KMS-11 (cell line): ENCODE measurements at regions not wholly inside any gene's neighbourhood (a gene's known extent, or its start where the extent isn't known, plus 50 kb on each side); places are given as distances from the start of the nearest gene placed in this dataset.

Source experiments
- H2AFZ ChIP-seq: fragments of 200-600 bp; sonication (generic); 2 replicates; pipeline ENCODE4 v1.6.1; 2016; ENCODE audit warnings: antibody characterized with exemption, mixed run types, low read depth
- H3K27ac ChIP-seq: fragments of 200-600 bp; sonication (generic); 2 replicates; pipeline ENCODE4 v1.6.1; 2016; ENCODE audit warnings: mild to moderate bottlenecking, mixed run types
- H3K27me3 ChIP-seq: fragments of 200-600 bp; sonication (generic); 2 replicates; pipeline ENCODE4 v1.6.1; 2017; ENCODE audit warnings: mild to moderate bottlenecking, low read depth, mixed run types, moderate library complexity; ENCODE audit not compliant: insufficient read depth
- H3K36me3 ChIP-seq: fragments of 200-600 bp; sonication (generic); 2 replicates; pipeline ENCODE4 v1.6.1; 2017; ENCODE audit warnings: mild to moderate bottlenecking, mixed run types; ENCODE audit not compliant: insufficient read depth
- H3K4me1 ChIP-seq: fragments of 200-600 bp; sonication (generic); 2 replicates; pipeline ENCODE4 v1.6.1; 2016; ENCODE audit warnings: mild to moderate bottlenecking, low read depth, mixed run types; ENCODE audit not compliant: poor library complexity, severe bottlenecking
- H3K4me2 ChIP-seq: fragments of 200-600 bp; sonication (generic); 2 replicates; pipeline ENCODE4 v1.7.0; 2016; ENCODE audit warnings: mild to moderate bottlenecking, mixed run types
- H3K4me3 ChIP-seq: fragments of 200-600 bp; sonication (generic); IDR thresholded peaks from 2 replicates; pipeline ENCODE4 v1.6.1; 2017; ENCODE audit warnings: low read depth, low read length, mixed read lengths; ENCODE audit not compliant: insufficient read depth
- H3K79me2 ChIP-seq: fragments of 200-600 bp; sonication (generic); 2 replicates; pipeline ENCODE4 v1.6.1; 2016; ENCODE audit warnings: low read depth, mixed run types; ENCODE audit not compliant: insufficient read depth
- H3K9ac ChIP-seq: fragments of 200-600 bp; sonication (generic); 2 replicates; pipeline ENCODE4 v1.6.1; 2016; ENCODE audit warnings: mild to moderate bottlenecking, mixed run types
- H4K20me1 ChIP-seq: fragments of 200-600 bp; sonication (generic); 2 replicates; pipeline ENCODE4 v1.6.1; 2016; ENCODE audit warnings: mild to moderate bottlenecking, mixed run types; ENCODE audit not compliant: insufficient read depth
- TF ChIP-seq, protein P1 (sequence below): fragments of 200-600 bp; sonication (generic); conservative IDR thresholded peaks from 2 replicates; pipeline ENCODE4 v1.6.1; 2017; ENCODE audit warnings: low read depth, mild to moderate bottlenecking, antibody characterized with exemption, low read length, moderate library complexity, mixed read lengths

DNA sequence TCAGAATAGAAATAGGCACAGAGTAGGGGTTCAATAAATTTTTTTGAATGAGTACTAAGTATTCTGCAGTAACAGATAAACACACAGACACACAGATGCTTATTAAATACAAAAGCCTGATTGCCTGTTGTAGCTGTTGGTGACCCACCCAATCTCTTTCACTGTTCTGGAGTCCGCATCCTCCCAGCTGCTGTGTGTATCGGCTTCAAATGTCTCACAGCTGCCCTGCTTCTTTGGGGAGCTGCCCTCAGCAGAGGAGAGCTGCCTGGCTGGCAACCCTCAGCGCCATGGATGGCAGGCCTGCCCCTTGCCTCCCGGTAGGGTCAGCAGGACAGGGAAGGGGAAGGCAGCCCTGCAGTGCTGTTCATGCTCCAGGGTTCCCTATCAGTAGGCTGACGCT is 50.5 kb upstream of the PRNP start:
- no peaks in the 10 kb centered on the region for H4K20me1 ChIP-seq
- H3K36me3 ChIP-seq, result no peaks in the 10 kb centered on the region
- no peak overlapping the region for H3K27ac ChIP-seq
- no peaks in the 10 kb centered on the region for H3K79me2 ChIP-seq
- H3K9ac ChIP-seq, result no peak overlapping the region
- TF ChIP-seq, protein P1, sequence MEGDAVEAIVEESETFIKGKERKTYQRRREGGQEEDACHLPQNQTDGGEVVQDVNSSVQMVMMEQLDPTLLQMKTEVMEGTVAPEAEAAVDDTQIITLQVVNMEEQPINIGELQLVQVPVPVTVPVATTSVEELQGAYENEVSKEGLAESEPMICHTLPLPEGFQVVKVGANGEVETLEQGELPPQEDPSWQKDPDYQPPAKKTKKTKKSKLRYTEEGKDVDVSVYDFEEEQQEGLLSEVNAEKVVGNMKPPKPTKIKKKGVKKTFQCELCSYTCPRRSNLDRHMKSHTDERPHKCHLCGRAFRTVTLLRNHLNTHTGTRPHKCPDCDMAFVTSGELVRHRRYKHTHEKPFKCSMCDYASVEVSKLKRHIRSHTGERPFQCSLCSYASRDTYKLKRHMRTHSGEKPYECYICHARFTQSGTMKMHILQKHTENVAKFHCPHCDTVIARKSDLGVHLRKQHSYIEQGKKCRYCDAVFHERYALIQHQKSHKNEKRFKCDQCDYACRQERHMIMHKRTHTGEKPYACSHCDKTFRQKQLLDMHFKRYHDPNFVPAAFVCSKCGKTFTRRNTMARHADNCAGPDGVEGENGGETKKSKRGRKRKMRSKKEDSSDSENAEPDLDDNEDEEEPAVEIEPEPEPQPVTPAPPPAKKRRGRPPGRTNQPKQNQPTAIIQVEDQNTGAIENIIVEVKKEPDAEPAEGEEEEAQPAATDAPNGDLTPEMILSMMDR, result no peak
- no peak overlapping the region for H3K4me3 ChIP-seq
- no peak overlapping the region for H2AFZ ChIP-seq
- H3K4me2 ChIP-seq, result no peak overlapping the region
- no peaks in the 10 kb centered on the region for H3K4me1 ChIP-seq
- no peaks in the 10 kb centered on the region for H3K27me3 ChIP-seq

DNA sequence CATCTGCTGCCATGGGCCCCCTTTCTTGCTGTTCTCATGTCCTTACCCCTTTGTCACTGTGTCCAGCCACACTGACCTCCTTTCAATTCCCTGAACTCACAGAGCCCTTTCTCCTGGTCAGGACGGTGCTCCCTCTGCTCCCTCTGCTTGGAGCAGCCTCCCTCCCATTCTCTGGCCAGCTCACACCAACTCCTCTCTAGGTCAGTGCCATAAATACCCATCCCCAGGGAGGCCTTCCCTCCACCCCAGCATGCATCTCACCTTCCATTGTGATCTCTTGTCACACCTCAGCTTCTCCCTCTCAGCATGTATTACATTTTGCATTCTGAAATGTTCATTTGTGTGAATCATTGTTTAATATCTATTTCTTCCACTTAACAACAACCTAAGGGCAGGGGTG is 50.9 kb upstream of the PRNP start:
- H4K20me1 ChIP-seq, result no peaks in the 10 kb centered on the region
- no peaks in the 10 kb centered on the region for H3K79me2 ChIP-seq
- H3K4me1 ChIP-seq, result no peaks in the 10 kb centered on the region
- no peaks in the 10 kb centered on the region for H3K27me3 ChIP-seq
- H3K4me3 ChIP-seq, result no peak overlapping the region
- H3K9ac ChIP-seq, result no peak overlapping the region
- TF ChIP-seq, protein P1, result no peak
- no peak overlapping the region for H3K4me2 ChIP-seq
- H3K27ac ChIP-seq, result no peak overlapping the region
- H2AFZ ChIP-seq, result no peak overlapping the region
- H3K36me3 ChIP-seq, result no peaks in the 10 kb centered on the region

DNA sequence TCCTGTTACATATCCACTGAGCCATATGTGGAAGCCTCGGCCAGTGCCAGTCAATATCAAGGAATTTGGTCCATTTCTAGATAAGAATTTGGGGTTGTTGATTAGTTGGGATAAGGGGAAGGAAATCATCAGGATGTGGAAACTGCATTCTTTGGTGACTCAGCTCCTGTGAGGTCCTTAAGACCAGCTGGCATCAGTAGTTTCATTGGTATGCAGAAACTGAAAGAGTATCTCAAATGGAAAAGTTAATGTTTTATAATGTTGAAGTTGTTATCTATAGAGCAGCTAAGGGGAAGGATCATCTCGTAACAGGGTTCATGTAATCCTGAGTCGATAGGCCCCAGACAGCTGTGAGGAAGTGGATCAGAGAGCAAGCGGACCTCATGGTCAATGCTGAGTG is 52.5 kb upstream of the PRNP start:
- H4K20me1 ChIP-seq, result no peaks in the 10 kb centered on the region
- TF ChIP-seq, protein P1, result no peak
- H3K4me2 ChIP-seq, result no peak overlapping the region
- H3K27ac ChIP-seq, result no peak overlapping the region
- H3K4me1 ChIP-seq, result no peaks in the 10 kb centered on the region
- no peaks in the 10 kb centered on the region for H3K36me3 ChIP-seq
- no peak overlapping the region for H2AFZ ChIP-seq
- H3K9ac ChIP-seq, result no peak overlapping the region
- H3K79me2 ChIP-seq, result no peaks in the 10 kb centered on the region
- no peak overlapping the region for H3K4me3 ChIP-seq
- no peaks in the 10 kb centered on the region for H3K27me3 ChIP-seq

DNA sequence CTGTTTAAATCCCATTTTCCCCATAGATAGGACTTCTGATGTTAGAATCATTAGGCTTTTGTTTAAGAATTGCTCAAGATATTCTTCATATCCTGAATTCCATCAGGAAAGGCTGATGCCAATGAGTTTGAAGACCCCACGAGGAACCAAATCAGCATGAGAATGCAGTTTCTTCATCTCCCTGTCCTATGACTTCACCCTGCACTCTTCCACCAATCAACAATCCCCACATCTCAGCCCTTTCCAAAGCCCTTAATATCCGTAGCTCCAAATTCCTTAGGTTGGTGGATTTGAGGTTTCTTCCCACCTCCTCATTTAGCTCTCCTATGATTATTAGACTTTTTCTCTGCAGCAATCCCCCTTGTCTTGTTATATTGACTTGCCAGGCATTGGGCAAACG is 52.9 kb upstream of the PRNP start:
- H3K79me2 ChIP-seq, result no peaks in the 10 kb centered on the region
- no peak overlapping the region for H2AFZ ChIP-seq
- H3K27me3 ChIP-seq, result no peaks in the 10 kb centered on the region
- no peaks in the 10 kb centered on the region for H3K4me1 ChIP-seq
- H3K27ac ChIP-seq, result no peak overlapping the region
- H3K36me3 ChIP-seq, result no peaks in the 10 kb centered on the region
- no peak overlapping the region for H3K9ac ChIP-seq
- H4K20me1 ChIP-seq, result no peaks in the 10 kb centered on the region
- no peak overlapping the region for H3K4me2 ChIP-seq
- H3K4me3 ChIP-seq, result no peak overlapping the region
- TF ChIP-seq, protein P1, result no peak

DNA sequence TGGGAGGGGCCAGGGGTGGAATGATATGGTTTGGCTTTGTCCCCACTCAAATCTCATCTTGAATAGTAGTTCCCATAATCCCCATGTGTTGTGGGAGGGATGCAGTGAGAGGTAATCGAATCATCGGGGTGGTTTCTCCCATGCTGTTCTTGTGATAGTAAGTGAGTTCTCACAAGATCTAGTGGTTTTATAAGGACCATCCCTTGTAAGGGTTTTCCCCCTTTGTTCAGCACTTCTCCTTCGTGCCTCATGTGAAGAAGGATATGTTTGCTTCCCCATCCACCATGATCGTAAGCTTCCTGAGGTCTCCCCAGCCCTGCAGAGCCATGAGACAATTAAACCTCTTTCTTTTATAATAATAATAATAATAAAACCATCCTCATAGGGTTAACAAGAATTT is 53.4 kb upstream of the PRNP start:
- no peaks in the 10 kb centered on the region for H3K36me3 ChIP-seq
- H3K4me3 ChIP-seq, result no peak overlapping the region
- H3K79me2 ChIP-seq, result no peaks in the 10 kb centered on the region
- H3K27ac ChIP-seq, result no peak overlapping the region
- H3K4me1 ChIP-seq, result no peaks in the 10 kb centered on the region
- no peaks in the 10 kb centered on the region for H3K27me3 ChIP-seq
- H3K9ac ChIP-seq, result no peak overlapping the region
- H3K4me2 ChIP-seq, result no peak overlapping the region
- no peak overlapping the region for H2AFZ ChIP-seq
- TF ChIP-seq, protein P1, result no peak
- H4K20me1 ChIP-seq, result no peaks in the 10 kb centered on the region
